ENCODE measurements at regions not wholly inside any gene's neighbourhood (a gene's known extent, or its start where the extent isn't known, plus 50 kb on each side); places are given as distances from the start of the nearest gene placed in this dataset.

DNA sequence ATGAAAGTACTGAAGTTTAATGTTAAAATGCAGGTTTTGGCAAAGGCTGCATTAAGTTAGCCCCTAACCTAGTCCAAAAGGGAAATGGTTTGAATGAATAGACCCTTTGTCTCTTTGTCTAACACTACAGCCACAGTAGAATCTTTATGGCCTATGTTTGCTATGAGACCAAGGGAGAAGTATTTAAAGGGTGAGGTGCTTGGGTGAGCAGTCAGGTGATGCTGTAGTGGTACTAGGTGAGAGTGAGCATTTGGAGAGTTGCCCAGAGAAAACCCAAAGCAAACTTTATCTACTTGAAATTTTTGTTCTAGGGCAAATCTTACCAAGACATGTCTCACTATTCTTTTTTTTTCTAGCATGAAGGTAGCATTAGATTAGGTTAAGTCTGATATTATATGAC lies 1961.4 kb upstream of the WWC1 start:
- H3K79me2 ChIP-seq (replicated peaks; ENCODE audit: insufficient read depth, low read length) = no peaks in the 10 kb centered on the region
- no peak overlapping the region for H3K27ac ChIP-seq (ENCODE audit: low read length)
- H3K9ac ChIP-seq (ENCODE audit: low read length) = no peak overlapping the region
- TF ChIP-seq EP300 (conservative IDR thresholded peaks at IDR 0.05; ENCODE audit: poor library complexity, severe bottlenecking) = no peak
- TF ChIP-seq EZH2 (IDR thresholded peaks at IDR 0.05; ENCODE audit: borderline replicate concordance, insufficient read depth, low read length, poor library complexity, severe bottlenecking) = no peak
- no peak for TF ChIP-seq RAD21 (conservative IDR thresholded peaks at IDR 0.05)
- TF ChIP-seq TAF1 (IDR thresholded peaks at IDR 0.05; ENCODE audit: low read depth) = no peak
- no peak for TF ChIP-seq MXI1 (conservative IDR thresholded peaks at IDR 0.05; ENCODE audit: poor library complexity, severe bottlenecking)
- TF ChIP-seq CTCF (IDR thresholded peaks at IDR 0.05; ENCODE audit: poor library complexity, severe bottlenecking) = no peak
- TF ChIP-seq, protein P1, sequence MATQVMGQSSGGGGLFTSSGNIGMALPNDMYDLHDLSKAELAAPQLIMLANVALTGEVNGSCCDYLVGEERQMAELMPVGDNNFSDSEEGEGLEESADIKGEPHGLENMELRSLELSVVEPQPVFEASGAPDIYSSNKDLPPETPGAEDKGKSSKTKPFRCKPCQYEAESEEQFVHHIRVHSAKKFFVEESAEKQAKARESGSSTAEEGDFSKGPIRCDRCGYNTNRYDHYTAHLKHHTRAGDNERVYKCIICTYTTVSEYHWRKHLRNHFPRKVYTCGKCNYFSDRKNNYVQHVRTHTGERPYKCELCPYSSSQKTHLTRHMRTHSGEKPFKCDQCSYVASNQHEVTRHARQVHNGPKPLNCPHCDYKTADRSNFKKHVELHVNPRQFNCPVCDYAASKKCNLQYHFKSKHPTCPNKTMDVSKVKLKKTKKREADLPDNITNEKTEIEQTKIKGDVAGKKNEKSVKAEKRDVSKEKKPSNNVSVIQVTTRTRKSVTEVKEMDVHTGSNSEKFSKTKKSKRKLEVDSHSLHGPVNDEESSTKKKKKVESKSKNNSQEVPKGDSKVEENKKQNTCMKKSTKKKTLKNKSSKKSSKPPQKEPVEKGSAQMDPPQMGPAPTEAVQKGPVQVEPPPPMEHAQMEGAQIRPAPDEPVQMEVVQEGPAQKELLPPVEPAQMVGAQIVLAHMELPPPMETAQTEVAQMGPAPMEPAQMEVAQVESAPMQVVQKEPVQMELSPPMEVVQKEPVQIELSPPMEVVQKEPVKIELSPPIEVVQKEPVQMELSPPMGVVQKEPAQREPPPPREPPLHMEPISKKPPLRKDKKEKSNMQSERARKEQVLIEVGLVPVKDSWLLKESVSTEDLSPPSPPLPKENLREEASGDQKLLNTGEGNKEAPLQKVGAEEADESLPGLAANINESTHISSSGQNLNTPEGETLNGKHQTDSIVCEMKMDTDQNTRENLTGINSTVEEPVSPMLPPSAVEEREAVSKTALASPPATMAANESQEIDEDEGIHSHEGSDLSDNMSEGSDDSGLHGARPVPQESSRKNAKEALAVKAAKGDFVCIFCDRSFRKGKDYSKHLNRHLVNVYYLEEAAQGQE (IDR thresholded peaks at IDR 0.05; ENCODE audit: borderline replicate concordance) = no peak
- TF ChIP-seq SMC3 (conservative IDR thresholded peaks at IDR 0.05; ENCODE audit: poor library complexity) = no peak
- TF ChIP-seq POLR2AphosphoS5 (IDR thresholded peaks at IDR 0.05) = no peak
- no peak overlapping the region for H3K4me3 ChIP-seq (ENCODE audit: low read length)
- no peak overlapping the region for H3K4me2 ChIP-seq (ENCODE audit: low read length)
- no peaks in the 10 kb centered on the region for H3K27me3 ChIP-seq (ENCODE audit: insufficient read depth, low read depth, low read length)
- H3K9me2 ChIP-seq (ENCODE audit: insufficient read depth, low read length) = no peaks in the 10 kb centered on the region
- no peaks in the 10 kb centered on the region for H3F3A ChIP-seq (ENCODE audit: insufficient read depth, low read length, poor library complexity, severe bottlenecking)
- H3K36me3 ChIP-seq (ENCODE audit: insufficient read depth, low read length) = no peaks in the 10 kb centered on the region
- no peaks in the 10 kb centered on the region for H3K9me3 ChIP-seq (ENCODE audit: low read length)
- H2AFZ ChIP-seq (ENCODE audit: low read depth, low read length) = no peak overlapping the region
- H4K20me1 ChIP-seq (ENCODE audit: insufficient read depth) = no peaks in the 10 kb centered on the region

- no peaks in the 10 kb centered on the region for H3K27me3 ChIP-seq (ENCODE audit: insufficient read depth, low read depth, low read length)
- no peak overlapping the region for H2AFZ ChIP-seq (ENCODE audit: low read depth, low read length)
- H3K27ac ChIP-seq (ENCODE audit: low read length) = no peak overlapping the region
- no peaks in the 10 kb centered on the region for H3K9me2 ChIP-seq (ENCODE audit: insufficient read depth, low read length)
- no peak for TF ChIP-seq EZH2 (IDR thresholded peaks at IDR 0.05; ENCODE audit: borderline replicate concordance, insufficient read depth, low read length, poor library complexity, severe bottlenecking)
- TF ChIP-seq EP300 (conservative IDR thresholded peaks at IDR 0.05; ENCODE audit: poor library complexity, severe bottlenecking) = no peak
- no peak for TF ChIP-seq SMC3 (conservative IDR thresholded peaks at IDR 0.05; ENCODE audit: poor library complexity)
- TF ChIP-seq POLR2AphosphoS5 (IDR thresholded peaks at IDR 0.05) = no peak
- TF ChIP-seq MXI1 (conservative IDR thresholded peaks at IDR 0.05; ENCODE audit: poor library complexity, severe bottlenecking) = no peak
- no peak for TF ChIP-seq TAF1 (IDR thresholded peaks at IDR 0.05; ENCODE audit: low read depth)
- TF ChIP-seq, protein P1 (IDR thresholded peaks at IDR 0.05; ENCODE audit: borderline replicate concordance) = no peak
- TF ChIP-seq CTCF (IDR thresholded peaks at IDR 0.05; ENCODE audit: poor library complexity, severe bottlenecking) = no peak
- no peak for TF ChIP-seq RAD21 (conservative IDR thresholded peaks at IDR 0.05)
- no peaks in the 10 kb centered on the region for H3K36me3 ChIP-seq (ENCODE audit: insufficient read depth, low read length)
- no peaks in the 10 kb centered on the region for H3K79me2 ChIP-seq (replicated peaks; ENCODE audit: insufficient read depth, low read length)
- no peak overlapping the region for H3K9ac ChIP-seq (ENCODE audit: low read length)
- H3K4me2 ChIP-seq (ENCODE audit: low read length) = no peak overlapping the region
- no peak overlapping the region for H3K4me3 ChIP-seq (ENCODE audit: low read length)
- no peaks in the 10 kb centered on the region for H4K20me1 ChIP-seq (ENCODE audit: insufficient read depth)
- H3F3A ChIP-seq (ENCODE audit: insufficient read depth, low read length, poor library complexity, severe bottlenecking) = no peaks in the 10 kb centered on the region
- H3K9me3 ChIP-seq (ENCODE audit: low read length) = no peaks in the 10 kb centered on the region
These were observed 1959.9 kb upstream of the WWC1 start for GRCh38 chr5:166331521-166331920.
